ENCODE measurements at regions not wholly inside any gene's neighbourhood (a gene's known extent, or its start where the extent isn't known, plus 50 kb on each side); places are given as distances from the start of the nearest gene placed in this dataset.
"Not testable (repeated sequence)": the region's sequence is repeated elsewhere in the genome, so short reads cannot be mapped to it uniquely, and the experiment has no call there.

GRCh38 chr16:86351785-86352139, 158.6 kb upstream of the FOXF1 start:
- not testable (repeated sequence) for DNase-seq

- DNase-seq: peak; percentile 49
These were observed 157.2 kb upstream of the FOXF1 start for GRCh38 chr16:86353148-86353547.

- no peak for DNase-seq
These were observed 156.4 kb upstream of the FOXF1 start for GRCh38 chr16:86353948-86354347.

- peak; percentile 56 for DNase-seq
These were observed 155.4 kb upstream of the FOXF1 start for GRCh38 chr16:86354641-86355513.

GRCh38 chr16:86355531-86355930, 154.8 kb upstream of the FOXF1 start:
- DNase-seq: peak; percentile 88

GRCh38 chr16:86355951-86356350, 154.4 kb upstream of the FOXF1 start:
- DNase-seq: no peak

- no peak for DNase-seq
These were observed 153.5 kb upstream of the FOXF1 start for GRCh38 chr16:86356804-86357203.

GRCh38 chr16:86357303-86357702, 153.0 kb upstream of the FOXF1 start:
- no peak for DNase-seq

- DNase-seq: no peak
These were observed 152.4 kb upstream of the FOXF1 start for GRCh38 chr16:86357950-86358349.

- DNase-seq: no peak
These were observed 150.8 kb upstream of the FOXF1 start for GRCh38 chr16:86359571-86359970.

GRCh38 chr16:86362155-86362849, 148.0 kb upstream of the FOXF1 start:
- DNase-seq: no peak

GRCh38 chr16:86363057-86363490, 147.3 kb upstream of the FOXF1 start:
- peak; percentile 99 for DNase-seq

GRCh38 chr16:86363836-86364618, 146.3 kb upstream of the FOXF1 start:
- no peak for DNase-seq

GRCh38 chr16:86364653-86365380, 145.5 kb upstream of the FOXF1 start:
- no peak for DNase-seq

- DNase-seq: no peak
These were observed 144.6 kb upstream of the FOXF1 start for GRCh38 chr16:86365513-86366273.

- DNase-seq: no peak
These were observed 143.8 kb upstream of the FOXF1 start for GRCh38 chr16:86366481-86366880.

- no peak for DNase-seq
These were observed 142.8 kb upstream of the FOXF1 start for GRCh38 chr16:86367291-86368072.

GRCh38 chr16:86368261-86368660, 142.1 kb upstream of the FOXF1 start:
- no peak for DNase-seq

- no peak for DNase-seq
These were observed 140.3 kb upstream of the FOXF1 start for GRCh38 chr16:86370062-86370461.

- DNase-seq: no peak
These were observed 139.1 kb upstream of the FOXF1 start for GRCh38 chr16:86371083-86371803.

Measured in fibroblast of skin of abdomen (primary cell).